ENCODE measurements at regions not wholly inside any gene's neighbourhood (a gene's known extent, or its start where the extent isn't known, plus 50 kb on each side); places are given as distances from the start of the nearest gene placed in this dataset.

DNA sequence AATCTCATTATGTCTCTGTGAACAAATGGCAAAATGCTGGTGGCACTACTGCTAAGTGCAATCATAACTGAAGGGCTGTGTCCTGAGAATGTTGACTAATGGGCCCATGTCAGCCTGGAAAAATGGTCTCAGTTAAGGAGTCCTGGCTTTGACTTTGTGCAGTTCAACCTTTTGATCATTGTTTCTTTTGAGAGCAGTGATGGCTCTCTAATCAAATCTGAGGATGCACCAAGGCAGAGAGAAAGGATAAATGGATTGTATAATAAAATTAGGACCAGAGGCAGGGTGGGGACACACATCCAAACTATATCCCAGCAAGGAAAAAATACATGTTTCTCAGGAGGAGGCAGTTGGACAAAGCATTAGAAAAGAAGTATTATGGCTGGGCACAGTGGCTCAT lies 59.6 kb upstream of the SYN3 start:
- no peaks in the 10 kb centered on the region for H3K79me2 ChIP-seq

DNA sequence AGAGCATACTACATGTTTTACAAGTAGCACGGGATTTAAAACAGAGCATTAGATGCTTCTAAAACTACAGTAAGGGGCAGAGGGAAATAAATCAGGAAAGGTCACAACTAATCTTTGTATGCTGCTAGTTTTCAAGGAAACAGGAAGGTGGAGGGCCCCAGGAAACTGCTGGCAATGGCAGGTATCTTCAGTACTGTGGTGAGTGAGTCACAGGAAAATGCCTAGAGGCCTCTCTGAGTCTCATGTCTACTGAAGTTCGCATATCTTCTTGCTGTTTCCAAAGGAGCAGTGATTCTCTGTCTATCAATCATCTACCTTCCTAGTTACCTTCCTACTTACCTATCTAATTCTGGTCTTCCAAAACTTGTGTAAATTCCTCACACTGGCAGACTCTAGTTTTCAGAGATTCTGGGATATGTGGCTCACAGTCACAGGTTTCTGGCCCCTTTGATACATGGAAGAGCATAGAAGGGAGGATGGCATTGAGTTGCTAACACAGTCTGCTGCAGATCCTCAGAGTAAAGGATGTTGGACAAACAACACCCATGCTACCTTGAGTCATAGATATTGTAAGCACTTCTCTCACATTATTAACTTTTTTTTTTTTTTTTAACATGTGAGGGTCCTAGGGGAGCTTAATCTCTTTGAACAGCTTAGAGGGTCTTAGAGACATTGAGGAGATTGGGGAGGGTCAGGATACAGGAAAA lies 58.8 kb upstream of the SYN3 start:
- peak overlapping the region; percentile 13 for H3K27ac ChIP-seq
- DNase-seq (ENCODE audit: low spot score) = peak; percentile 58
- no peak overlapping the region for H3K4me3 ChIP-seq
- no peaks in the 10 kb centered on the region for H3K4me1 ChIP-seq (ENCODE audit: insufficient read depth)
- no peaks in the 10 kb centered on the region for H3K36me3 ChIP-seq (replicated peaks; ENCODE audit: insufficient read depth, low read depth)
- no peak overlapping the region for H2AFZ ChIP-seq
- H3K4me2 ChIP-seq = no peak overlapping the region
- TF ChIP-seq EZH2 (IDR thresholded peaks at IDR 0.05; ENCODE audit: borderline replicate concordance) (no peak), EZH2phosphoT487 (IDR thresholded peaks at IDR 0.05; ENCODE audit: low read depth, severe bottlenecking, unreplicated experiment) (no peak)
- TF ChIP-seq, protein P1, sequence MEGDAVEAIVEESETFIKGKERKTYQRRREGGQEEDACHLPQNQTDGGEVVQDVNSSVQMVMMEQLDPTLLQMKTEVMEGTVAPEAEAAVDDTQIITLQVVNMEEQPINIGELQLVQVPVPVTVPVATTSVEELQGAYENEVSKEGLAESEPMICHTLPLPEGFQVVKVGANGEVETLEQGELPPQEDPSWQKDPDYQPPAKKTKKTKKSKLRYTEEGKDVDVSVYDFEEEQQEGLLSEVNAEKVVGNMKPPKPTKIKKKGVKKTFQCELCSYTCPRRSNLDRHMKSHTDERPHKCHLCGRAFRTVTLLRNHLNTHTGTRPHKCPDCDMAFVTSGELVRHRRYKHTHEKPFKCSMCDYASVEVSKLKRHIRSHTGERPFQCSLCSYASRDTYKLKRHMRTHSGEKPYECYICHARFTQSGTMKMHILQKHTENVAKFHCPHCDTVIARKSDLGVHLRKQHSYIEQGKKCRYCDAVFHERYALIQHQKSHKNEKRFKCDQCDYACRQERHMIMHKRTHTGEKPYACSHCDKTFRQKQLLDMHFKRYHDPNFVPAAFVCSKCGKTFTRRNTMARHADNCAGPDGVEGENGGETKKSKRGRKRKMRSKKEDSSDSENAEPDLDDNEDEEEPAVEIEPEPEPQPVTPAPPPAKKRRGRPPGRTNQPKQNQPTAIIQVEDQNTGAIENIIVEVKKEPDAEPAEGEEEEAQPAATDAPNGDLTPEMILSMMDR (IDR thresholded peaks at IDR 0.05; ENCODE audit: poor library complexity) = no peak
- H3K79me2 ChIP-seq = no peaks in the 10 kb centered on the region
- no peaks in the 10 kb centered on the region for H3K9me3 ChIP-seq (ENCODE audit: low read depth)
- H3K27me3 ChIP-seq = no peaks in the 10 kb centered on the region
- no peaks in the 10 kb centered on the region for H3K9me2 ChIP-seq (replicated peaks; ENCODE audit: insufficient read depth)
- 52% methylated on average over 2 of the region's 2 CpGs for WGBS (ENCODE audit: low lambda C conversion rate, missing lambda C conversion rate)
- no peaks in the 10 kb centered on the region for H4K20me1 ChIP-seq (ENCODE audit: insufficient read depth, poor library complexity, severe bottlenecking)

More for the DNA sequence above, 59.6 kb upstream of the SYN3 start:
- TF ChIP-seq EZH2phosphoT487 (IDR thresholded peaks at IDR 0.05; ENCODE audit: low read depth, severe bottlenecking, unreplicated experiment) (no peak), EZH2 (IDR thresholded peaks at IDR 0.05; ENCODE audit: borderline replicate concordance) (no peak)
- TF ChIP-seq, protein P1 (IDR thresholded peaks at IDR 0.05; ENCODE audit: poor library complexity) = no peak
- H3K9me3 ChIP-seq (ENCODE audit: low read depth) = no peaks in the 10 kb centered on the region
- no peak overlapping the region for H3K4me2 ChIP-seq
- H3K36me3 ChIP-seq (replicated peaks; ENCODE audit: insufficient read depth, low read depth) = no peaks in the 10 kb centered on the region
- no peak overlapping the region for H2AFZ ChIP-seq
- no peak for DNase-seq (ENCODE audit: low spot score)
- no peak overlapping the region for H3K27ac ChIP-seq
- no peaks in the 10 kb centered on the region for H3K27me3 ChIP-seq
- H3K4me3 ChIP-seq = no peak overlapping the region
- H3K4me1 ChIP-seq (ENCODE audit: insufficient read depth) = no peaks in the 10 kb centered on the region
- no peaks in the 10 kb centered on the region for H3K9me2 ChIP-seq (replicated peaks; ENCODE audit: insufficient read depth)
- H4K20me1 ChIP-seq (ENCODE audit: insufficient read depth, poor library complexity, severe bottlenecking) = no peaks in the 10 kb centered on the region

- H2AFZ ChIP-seq = no peak overlapping the region
- H3K9me3 ChIP-seq (ENCODE audit: low read depth) = no peaks in the 10 kb centered on the region
- no peaks in the 10 kb centered on the region for H4K20me1 ChIP-seq (ENCODE audit: insufficient read depth, poor library complexity, severe bottlenecking)
- TF ChIP-seq EZH2phosphoT487 (IDR thresholded peaks at IDR 0.05; ENCODE audit: low read depth, severe bottlenecking, unreplicated experiment) = no peak
- TF ChIP-seq, protein P1 (IDR thresholded peaks at IDR 0.05; ENCODE audit: poor library complexity) = no peak
- no peak for TF ChIP-seq EZH2 (IDR thresholded peaks at IDR 0.05; ENCODE audit: borderline replicate concordance)
- H3K4me3 ChIP-seq = no peak overlapping the region
- H3K9me2 ChIP-seq (replicated peaks; ENCODE audit: insufficient read depth) = no peaks in the 10 kb centered on the region
- no peak overlapping the region for H3K4me2 ChIP-seq
- H3K36me3 ChIP-seq (replicated peaks; ENCODE audit: insufficient read depth, low read depth) = no peaks in the 10 kb centered on the region
- H3K79me2 ChIP-seq = no peaks in the 10 kb centered on the region
- no peaks in the 10 kb centered on the region for H3K27me3 ChIP-seq
- no peaks in the 10 kb centered on the region for H3K4me1 ChIP-seq (ENCODE audit: insufficient read depth)
- DNase-seq (ENCODE audit: low spot score) = no peak
- H3K27ac ChIP-seq = no peak overlapping the region
Measured at GRCh38 chr22:33114565-33114964, 56.4 kb upstream of the SYN3 start.

Data from hepatocyte (in vitro differentiated cells).